ENCODE measurements at regions not wholly inside any gene's neighbourhood (a gene's known extent, or its start where the extent isn't known, plus 50 kb on each side); places are given as distances from the start of the nearest gene placed in this dataset.
"Not testable (repeated sequence)": the region's sequence is repeated elsewhere in the genome, so short reads cannot be mapped to it uniquely, and the experiment has no call there.

DNA sequence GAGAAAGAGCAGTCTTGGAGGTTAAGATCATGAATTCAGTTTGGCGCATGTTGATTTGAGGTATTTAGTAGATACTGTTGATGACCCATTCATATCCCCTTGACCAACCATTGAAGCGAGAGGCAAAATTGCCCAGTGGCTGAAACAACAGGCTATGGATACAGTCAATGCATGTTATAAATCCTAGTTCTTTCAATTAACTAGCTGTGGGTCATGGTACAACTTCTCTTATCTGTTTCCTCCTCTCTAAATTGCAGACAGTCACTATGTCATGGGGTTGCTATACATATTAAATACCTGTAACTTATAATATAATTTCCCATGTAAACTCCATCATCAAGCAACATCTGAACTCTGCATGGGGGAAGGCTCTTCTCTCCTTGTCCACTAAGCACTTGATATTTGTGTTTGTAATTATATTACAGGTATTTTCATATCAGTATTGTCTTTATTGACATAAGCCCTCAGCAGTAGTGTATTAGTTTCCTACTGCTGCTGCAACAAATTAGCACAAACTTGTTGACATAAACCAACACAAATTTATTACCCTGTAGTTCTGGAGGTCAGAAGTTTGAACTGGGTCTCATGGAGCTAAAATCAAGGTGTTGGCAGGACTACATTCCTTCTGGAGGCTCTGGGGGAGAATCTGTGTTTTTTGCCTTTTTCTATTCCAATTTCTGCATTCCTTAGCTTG lies 61.7 kb upstream of the ACTR3 start:
- DNase-seq (ENCODE audit: extremely low read depth, low read depth), result no peak
- TF ChIP-seq, protein P1, sequence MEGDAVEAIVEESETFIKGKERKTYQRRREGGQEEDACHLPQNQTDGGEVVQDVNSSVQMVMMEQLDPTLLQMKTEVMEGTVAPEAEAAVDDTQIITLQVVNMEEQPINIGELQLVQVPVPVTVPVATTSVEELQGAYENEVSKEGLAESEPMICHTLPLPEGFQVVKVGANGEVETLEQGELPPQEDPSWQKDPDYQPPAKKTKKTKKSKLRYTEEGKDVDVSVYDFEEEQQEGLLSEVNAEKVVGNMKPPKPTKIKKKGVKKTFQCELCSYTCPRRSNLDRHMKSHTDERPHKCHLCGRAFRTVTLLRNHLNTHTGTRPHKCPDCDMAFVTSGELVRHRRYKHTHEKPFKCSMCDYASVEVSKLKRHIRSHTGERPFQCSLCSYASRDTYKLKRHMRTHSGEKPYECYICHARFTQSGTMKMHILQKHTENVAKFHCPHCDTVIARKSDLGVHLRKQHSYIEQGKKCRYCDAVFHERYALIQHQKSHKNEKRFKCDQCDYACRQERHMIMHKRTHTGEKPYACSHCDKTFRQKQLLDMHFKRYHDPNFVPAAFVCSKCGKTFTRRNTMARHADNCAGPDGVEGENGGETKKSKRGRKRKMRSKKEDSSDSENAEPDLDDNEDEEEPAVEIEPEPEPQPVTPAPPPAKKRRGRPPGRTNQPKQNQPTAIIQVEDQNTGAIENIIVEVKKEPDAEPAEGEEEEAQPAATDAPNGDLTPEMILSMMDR (IDR thresholded peaks at IDR 0.05; ENCODE audit: low read depth, low read length), result no peak

DNA sequence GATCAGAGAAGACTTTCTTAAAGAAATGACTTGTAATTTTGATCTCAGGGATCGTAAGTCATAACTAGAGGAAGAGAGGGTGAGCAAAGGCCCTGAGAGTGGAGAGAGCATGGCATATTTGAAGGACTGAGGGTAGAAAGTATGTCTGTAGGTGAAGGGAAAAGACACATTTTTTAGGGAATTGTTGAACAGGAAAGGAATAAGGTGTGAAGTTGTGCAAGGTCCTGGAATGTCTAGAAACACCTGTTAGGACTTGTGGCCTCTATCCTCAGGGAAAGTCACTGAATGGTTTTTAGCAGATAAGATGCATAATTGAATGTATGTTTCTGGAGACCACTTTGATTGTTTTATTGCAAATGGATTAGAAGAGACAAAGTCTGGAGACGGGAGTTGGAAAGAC lies 62.5 kb upstream of the ACTR3 start:
- TF ChIP-seq, protein P1 (IDR thresholded peaks at IDR 0.05; ENCODE audit: low read depth, low read length), result no peak
- DNase-seq (ENCODE audit: extremely low read depth, low read depth), result no peak

DNA sequence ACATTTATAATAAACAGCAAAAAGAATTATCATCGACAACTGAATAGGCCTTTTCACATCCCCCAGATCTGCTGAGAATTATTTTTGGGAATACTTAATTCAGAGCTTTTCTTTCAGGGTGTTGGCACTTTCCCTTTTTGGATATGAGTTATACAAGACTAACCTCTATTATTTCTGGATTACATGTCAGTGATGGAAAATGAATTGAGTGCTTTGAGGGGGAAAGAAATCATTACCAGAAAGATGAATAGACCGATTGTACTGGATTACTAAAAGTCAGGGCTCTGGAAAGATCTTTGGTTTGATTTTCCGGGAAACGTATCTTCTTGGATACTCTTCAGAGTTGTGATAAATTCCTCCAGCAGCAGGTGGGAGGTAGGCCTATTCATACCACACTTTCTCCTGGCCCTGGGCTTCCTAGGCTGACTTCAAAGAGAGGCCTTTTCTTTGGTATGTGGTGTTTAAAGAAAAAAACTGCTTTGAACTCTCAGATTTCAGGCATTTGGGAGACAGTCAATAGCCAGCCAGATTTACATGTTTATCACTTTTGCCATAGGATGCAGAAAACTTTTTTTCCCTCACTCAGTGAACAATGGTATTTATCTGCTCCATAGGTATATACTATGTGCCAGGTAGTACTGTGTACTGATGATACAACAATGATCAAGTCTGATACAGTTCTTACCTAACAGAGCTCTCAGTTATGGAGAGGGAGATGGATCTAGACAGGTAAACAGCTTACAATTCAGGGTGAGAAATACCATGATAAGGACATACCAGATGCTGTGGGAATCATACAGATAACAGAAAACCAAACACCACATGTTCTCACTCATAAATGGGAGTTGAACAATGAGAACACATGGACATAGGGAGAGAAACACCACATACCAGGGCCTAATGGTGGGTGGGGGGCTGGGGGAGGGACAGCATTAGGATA lies 63.3 kb upstream of the ACTR3 start:
- DNase-seq (ENCODE audit: extremely low read depth, low read depth), result no peak
- TF ChIP-seq, protein P1 (IDR thresholded peaks at IDR 0.05; ENCODE audit: low read depth, low read length), result no peak

DNA sequence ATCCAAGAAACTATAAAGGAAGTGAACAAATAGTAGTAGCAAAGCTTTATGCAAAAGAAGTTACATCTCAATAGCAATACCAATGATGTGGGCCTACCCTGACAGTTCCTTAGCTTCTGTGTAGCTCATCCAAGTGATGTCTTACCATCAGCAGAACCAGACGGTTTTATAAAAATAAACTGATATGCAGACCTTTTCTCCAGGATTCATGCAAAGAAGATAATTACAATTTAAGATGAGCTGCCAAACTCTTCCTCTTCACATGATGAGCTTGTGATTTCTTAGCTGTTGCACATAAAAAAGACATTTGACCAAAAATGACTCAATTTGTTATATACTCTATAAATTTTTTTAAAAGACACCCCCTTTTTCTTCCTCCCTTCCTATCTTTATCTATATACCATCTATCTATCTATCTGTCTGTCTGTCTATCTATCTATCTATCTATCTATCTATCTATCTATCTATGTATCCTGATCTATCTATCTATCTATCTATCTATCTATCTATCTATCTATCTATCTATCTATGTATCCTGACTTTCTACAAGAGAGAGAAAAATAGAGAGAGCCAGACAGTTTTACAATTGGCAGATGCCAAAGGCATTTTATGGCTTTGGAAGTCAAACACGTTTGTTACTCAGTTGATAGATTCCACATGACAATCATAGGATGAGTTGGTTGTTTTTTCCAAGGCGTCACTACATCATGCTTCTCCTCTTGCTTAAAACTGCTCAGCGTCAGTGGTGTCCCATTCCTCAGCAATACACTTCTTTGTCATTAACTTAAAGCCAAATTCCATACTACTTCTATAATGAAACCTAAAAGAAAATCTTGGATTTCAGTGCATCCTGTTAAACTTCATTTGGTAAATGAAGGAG lies 65.9 kb upstream of the ACTR3 start:
- no peak for DNase-seq (ENCODE audit: extremely low read depth, low read depth)

DNA sequence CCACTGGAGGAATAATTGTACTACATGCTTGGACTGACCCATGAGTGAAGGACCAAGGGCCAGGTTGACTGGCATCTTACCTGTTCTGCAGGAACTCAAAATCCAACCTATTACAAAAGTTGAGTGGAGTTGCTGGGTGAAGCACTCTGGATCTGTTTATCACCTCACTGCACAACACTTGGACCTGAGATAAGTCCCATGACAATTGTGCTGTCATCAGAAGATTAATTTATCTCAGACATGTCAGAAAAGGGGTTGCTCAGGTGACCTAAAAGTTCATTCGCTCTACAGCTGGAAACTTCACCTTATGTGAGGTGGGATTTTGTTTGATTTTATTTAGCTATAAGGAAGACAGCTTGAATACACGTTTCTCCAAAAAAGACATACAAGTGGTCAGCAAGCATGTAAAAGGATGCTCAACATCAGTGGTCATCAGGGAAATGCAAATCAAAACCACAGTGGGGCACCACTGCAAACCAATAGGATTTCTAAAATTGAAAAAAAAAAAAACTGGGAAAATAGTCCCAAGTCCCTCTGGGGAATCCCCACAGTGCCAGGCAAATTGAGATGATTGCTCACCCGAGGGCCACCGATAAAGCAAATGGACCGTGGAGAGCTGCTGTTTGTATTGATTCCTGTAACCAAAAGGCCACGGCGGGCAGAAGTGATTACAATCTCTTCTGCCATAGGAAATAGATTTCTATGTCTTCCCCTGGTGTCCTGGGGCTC lies 65.8 kb upstream of the SLC35F5 start:
- TF ChIP-seq, protein P1 (IDR thresholded peaks at IDR 0.05; ENCODE audit: low read depth, low read length), result no peak
- no peak for DNase-seq (ENCODE audit: extremely low read depth, low read depth)

More for the DNA sequence above, 65.9 kb upstream of the ACTR3 start:
- TF ChIP-seq, protein P1 (IDR thresholded peaks at IDR 0.05; ENCODE audit: low read depth, low read length), result no peak

DNA sequence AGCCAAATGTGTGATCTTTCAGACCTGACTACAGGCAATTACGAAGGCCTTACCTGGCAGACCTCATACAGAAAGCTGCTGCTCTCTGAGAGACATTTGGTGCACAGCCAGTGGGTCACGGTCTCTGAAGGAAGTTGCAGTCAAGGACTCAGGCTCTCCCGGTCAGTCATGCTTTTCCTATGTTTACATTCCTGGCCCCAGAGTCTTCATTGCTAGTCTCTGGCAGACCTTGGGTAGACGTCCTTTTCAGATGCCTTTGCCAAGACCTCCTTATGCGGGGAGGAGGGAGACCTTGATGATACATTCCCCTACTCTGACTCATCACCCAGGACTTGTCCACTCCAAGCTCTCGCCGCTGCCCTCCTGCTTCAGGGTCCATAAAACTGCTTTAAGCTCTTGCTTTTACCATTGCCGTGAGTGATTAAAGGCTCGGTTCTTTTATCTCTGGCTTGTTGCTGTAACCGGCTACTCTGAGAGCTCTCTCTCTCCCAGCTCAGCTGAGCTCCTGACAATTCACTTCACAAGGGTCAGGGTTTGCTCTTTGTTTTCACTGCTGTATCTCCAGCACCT lies 62.0 kb upstream of the SLC35F5 start:
- TF ChIP-seq, protein P1 (IDR thresholded peaks at IDR 0.05; ENCODE audit: low read depth, low read length), result no peak
- DNase-seq (ENCODE audit: extremely low read depth, low read depth), result peak; percentile 96

DNA sequence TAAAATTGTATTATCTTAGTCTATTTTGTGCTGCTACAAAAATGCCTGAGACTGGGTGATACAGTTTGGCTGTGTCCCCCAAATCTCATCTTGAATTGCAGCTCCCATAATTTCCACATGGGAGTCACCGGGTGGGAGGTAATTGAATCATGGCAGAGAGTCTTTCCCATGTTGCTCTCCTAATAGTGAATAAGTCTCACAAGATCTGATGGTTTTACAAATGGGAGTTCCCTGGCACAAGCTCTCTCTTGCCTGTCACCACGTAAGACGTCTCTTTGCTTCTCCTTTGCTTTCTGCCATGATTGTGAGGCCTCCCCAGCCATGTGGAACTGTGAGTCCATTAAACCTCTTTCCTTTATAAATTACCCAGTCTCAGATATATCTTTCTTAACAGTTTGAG lies 57.0 kb upstream of the SLC35F5 start:
- DNase-seq (ENCODE audit: extremely low read depth, low read depth), result not testable (repeated sequence)

All from AG09319 (cell line).